ENCODE measurements at regions not wholly inside any gene's neighbourhood (a gene's known extent, or its start where the extent isn't known, plus 50 kb on each side); places are given as distances from the start of the nearest gene placed in this dataset.

DNA sequence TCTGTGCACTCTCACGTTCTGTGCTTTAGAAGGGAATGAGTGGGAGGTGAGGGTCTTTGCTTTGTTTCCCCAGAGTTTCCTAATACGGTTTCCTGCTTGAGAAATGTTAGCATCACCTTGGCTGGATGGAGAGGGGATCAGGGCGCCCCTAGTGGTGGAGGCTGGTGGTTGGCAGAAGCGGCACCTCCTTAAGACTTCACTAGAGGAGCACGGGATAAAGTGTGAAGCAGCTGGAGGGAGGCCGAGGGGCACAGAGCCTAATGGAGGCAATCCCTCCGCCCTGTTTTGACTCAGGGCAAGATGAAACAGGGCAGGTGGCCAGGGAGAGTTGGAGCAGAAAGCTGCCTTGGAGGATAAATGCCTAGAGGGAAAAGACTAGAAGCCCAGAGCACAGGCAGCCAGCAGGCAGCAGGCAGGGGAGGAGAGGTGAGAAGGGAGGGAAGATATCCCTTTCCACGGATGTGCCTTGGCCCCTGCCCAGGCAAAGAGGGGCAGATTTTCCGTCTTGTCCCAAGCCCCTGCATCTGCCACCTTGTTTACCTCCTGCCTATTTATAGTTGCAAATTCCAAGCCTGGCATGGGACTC, 56.0 kb upstream of the BTRC start:
- DNase-seq (ENCODE audit: low read depth in 2 of 2): peak; percentile 76 to 78

DNA sequence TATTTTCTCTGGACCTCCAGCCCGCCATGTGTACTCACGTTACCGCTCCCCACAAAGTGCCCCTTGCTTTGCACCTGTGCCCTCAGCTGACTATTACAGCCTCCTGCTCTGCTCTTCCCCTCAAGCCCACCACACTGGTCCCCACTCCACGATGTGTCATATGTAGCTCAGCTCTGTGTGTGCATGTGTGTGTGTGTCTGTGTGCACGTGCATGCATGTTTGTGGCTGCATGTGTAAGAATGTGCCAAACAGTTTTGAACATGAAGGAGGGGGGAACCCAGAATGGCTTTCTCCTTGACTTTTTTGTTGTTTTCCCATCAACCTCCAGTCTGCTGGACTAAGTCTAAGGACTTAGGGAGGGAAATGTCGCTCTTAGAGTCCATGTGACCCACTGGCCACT, 54.8 kb upstream of the BTRC start:
- DNase-seq (ENCODE audit: low read depth in 2 of 2): no peak

DNA sequence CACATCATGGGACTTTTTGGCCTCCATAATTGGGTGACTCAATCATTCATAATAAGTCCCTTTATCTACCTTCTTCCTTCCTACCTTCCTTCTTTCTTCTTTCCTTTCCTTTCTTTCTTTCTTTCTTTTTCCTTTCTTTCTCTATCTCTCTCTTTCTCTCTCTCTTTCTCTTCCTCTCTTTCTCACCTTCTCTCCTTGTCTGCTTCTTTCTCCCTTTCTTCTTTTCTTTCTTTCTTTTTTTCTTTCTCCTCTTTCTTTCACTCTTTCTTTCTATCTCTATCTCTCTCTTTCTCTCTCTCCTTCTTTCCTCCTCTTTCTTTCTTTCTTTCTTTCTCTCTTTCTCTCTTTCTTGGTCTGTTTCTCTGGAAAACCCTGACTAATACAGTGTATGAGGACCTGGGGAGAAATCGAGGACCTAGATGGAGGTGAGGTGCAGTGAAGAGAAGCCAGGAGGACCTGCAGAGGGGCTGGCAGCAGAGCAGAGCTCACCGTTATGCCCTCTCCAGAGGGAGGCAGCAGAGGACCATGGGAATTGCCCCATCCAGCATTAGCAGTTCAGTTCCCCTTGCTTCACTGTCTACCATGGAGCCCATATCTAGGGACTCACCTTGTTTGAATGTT, 52.7 kb upstream of the BTRC start:
- peak; percentile 16 to 25 for DNase-seq (ENCODE audit: low read depth in 2 of 2)

DNA sequence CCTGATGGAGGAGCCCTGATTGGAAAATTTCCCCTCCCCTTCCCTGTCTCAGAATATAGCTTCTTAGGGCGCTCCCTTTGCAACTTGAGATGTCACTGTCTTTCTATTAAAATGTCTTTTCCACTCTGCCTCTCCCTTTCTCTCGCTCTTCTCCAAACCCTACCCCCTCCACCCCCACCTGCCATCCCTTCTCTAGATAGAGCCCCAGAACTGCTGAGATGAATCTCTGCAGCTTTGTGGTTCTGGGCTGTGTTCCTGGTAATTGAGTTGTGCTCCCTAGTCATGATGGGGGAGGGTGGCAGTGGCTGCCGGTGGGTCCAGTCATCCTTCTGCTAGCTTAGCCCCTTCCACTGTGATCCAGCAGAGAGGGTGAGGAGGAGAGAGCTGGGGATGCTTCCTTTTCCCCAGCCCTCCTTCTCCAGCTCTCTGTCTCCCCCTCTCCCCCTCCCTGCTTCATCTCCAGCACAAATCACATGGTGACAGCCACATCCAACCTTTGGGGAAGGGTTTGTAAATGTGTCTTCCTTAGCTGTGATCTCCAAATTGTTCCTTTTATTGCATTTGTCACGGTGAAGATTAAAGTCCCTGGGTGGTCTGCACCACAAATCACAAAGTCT, 50.8 kb upstream of the BTRC start:
- no peak for DNase-seq (ENCODE audit: low read depth in 2 of 2)
